HG02798 (cell line): ENCODE measurements at regions not wholly inside any gene's neighbourhood (a gene's known extent, or its start where the extent isn't known, plus 50 kb on each side); places are given as distances from the start of the nearest gene placed in this dataset.
A peak's percentile ranks its signal among the peaks of the same experiment; 100 is the strongest.

Experiments used
- ATAC-seq: cut with Tn5 transposase; IDR thresholded peaks from one replicate; pipeline ENCODE4 v1.9.1; 2021; ENCODE audit warnings: mild to moderate bottlenecking; ENCODE audit not compliant: unreplicated experiment, poor library complexity

DNA sequence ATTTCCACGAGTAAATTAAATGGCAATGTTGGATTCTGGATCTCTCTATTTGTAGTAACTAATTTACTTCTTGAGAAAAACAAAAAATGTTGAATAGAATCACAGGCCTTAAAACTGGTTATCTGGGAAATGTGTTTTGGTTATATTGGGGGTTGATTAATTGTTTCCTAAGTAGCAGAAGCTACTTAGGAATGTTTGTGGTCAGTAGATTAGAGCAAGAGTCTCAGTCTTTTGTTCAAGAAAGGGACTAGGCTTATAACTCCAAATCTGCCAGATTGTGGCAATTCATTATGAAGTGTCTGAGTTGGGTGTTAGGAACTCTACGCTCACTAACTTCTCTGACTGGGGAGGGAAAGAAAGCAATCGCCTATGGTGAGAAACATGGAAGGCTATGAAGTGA lies 244.3 kb upstream of the PHYHIPL start:
- ATAC-seq: no peak

DNA sequence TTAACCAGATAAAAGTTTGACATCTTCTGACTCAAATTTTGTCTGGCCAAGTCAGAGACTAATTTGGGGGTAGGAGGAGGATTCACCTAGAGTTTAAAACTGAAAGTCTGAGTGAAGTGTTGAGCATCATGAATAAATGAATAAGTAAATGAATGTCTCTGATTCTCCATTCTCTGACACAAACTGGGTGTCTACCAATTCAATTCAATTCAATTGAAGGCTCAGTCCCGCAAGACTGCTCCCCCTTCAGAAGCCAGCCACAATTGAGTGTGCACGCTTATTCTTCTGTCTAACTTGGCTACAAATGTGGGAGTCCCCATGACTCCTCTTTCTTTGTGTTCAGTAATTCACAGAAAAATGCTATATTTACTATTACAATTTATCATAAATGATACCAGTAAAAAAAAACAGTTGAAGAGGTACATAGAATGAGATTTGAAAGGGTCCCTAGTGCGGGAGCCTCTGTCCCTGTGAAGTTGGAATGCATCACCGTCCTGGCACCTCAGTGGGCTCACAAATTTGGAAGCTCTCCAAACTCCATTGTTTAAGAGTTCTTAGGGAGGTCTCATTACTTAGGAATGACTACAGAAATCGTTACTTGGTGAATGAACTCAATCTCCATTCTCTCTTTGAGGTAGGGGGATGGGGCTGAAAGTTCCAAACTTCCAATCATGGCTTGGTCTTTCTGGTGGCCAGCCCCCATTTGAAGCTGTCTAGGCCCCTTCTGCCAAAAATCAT lies 243.7 kb upstream of the PHYHIPL start:
- ATAC-seq: no peak

DNA sequence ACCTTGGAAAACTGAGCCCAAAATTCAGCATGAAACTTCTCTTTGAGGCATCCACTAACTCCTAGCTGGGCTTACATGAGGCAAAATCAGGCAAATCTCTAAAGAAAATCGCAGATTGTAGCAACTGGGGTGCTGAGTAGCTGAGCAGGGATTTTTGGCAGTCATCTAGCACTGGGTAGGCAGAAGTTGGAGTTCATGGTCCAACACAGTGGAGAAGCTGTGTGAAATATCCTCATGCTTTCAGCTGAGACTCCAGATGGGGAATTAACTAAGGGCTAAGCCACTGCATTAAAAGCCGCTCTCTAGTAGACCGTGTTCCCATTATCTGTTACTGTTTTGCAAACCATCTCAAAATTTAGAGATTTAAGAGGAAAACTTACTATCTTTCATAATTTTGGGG lies 240.1 kb upstream of the PHYHIPL start:
- ATAC-seq: no peak

DNA sequence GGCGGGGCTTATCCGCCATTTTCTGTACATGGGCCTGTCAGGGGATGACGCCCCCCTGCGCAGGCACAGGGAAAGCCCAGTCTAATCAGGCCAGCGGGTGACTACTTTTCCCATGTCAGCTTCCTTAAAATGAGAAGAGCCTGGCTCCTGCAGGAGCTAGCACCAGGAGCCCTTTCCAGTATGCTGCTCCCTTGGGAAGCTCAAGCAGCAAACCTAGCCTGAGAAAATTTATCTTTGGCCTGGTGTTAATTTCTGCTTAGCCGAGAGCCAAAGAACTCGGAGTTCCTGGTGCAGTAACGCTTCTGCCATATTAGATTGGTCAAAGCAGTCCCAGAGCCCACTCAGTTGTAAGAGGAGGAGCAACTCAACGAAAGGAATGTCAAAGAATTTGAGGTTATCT lies 239.0 kb upstream of the PHYHIPL start:
- no peak for ATAC-seq

DNA sequence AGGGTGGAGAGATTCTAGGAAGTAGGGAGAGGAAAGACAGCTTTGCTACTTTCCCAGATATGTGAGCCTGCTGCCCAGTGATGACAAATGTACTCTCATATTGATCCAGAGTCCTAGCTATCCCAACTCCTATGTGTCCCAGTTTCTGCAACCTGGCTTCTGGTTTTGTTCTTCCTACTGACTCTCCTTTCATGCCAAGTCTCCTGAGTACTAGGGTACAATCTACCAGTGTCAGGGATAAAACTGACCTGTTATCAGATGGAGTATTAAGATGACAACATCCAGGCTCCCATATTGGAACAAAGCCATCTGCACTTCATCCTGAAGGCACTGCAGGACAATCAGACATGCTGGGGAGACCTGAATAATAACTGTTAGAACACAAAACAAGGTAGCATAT lies 233.7 kb upstream of the PHYHIPL start:
- no peak for ATAC-seq

DNA sequence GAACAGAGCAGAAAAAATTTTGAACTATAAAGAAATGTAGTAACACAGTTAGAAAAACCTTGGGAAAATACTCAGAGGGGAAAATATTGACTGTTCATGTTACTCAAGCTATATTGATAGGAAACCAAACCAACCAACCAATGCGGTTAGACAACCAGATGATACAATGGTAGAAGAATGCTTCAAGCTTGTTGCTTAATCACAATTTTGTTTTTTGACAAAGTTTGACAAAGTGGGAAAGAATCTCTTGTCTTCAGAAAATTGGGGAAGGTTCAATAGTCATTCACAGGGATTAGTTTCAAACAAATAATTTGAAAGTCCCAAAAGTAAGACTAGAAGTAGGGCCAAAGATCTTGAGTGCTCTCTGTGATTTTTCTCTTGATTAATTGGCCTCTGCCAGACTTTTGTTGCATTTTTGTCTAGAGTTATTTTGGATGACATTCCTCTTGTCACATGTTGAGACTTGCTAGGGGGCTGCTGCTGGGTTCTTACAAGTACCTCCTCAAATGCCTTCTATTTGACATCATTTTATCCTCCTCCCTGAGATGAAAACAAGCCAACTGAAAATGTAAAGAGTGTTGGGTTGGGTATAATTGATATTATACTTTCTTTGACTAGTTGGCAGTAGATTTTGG lies 233.1 kb upstream of the PHYHIPL start:
- ATAC-seq: no peak

DNA sequence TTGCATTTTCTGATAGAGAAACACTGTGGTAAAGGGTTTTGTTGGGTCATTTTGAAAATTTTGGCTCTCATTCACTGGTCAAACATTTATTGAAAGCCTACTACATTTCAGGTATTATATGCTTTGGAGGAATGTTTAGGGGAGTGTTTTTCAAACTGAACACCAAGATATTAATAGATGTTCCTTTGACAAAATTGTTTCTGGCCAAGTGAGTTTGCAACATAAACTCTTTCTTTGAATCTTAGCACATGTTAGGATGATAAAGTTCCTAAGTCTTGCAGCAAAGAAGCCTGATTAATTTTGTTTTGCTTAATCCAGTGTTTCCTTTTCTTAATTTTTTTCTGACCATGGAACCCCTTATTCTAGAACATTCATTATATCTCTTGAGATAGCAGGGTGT lies 232.5 kb upstream of the PHYHIPL start:
- ATAC-seq: no peak

DNA sequence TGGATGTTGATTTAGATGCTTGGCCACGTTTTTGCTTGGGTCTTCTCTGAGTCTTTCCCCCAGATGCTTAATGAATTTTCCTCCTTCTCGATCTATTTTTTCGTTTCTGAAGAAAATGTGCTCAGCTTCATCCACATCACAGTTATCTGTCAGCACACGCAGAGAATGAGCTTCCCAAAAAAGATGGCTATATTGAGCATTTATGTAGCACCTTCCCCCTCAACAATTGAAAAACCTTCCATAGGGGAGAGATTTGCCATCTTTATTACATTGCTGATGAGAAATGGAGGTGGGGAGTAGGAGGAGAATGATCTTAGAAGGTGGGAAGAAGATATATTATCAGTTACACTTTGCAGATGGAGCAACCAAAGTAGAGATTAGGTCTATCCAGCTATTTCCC lies 228.1 kb upstream of the PHYHIPL start:
- no peak for ATAC-seq

DNA sequence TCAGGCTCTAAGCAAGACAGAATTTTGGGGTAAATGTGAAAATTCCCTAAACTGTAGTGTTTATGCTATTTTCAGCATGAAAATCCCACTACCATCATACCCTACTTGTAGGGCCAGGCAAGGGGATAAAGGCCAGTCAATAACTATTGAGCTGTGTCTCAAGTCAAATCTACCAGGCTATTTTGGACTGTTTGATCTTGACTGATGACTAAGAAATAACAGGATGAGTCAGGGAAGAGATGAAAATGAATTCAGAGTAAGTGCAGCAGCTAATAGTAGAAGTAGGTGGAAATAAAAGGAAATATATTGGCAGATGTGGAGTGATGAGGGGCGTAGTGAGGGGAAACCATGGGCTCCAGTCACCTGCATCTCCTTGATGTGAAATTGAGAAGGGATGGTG lies 225.8 kb upstream of the PHYHIPL start:
- no peak for ATAC-seq

DNA sequence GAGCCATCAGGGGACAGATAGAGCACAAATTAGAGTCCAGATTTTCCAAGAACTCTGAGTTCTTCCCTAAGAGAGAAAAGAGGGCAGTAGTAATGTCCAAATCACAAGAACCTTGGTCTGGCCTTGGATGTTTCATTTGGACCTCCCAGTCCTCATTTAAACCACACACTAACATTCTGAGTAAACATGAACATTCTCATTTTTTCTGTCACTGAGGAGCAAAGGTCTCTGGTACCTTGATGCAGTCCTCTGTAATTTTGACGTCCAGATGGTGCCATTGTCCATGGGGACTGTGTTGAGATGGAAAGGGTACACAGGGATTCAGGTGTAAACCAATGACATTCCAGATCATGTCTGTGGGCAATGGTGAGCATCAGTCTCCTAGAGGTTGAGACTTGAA lies 225.4 kb upstream of the PHYHIPL start:
- ATAC-seq: no peak

DNA sequence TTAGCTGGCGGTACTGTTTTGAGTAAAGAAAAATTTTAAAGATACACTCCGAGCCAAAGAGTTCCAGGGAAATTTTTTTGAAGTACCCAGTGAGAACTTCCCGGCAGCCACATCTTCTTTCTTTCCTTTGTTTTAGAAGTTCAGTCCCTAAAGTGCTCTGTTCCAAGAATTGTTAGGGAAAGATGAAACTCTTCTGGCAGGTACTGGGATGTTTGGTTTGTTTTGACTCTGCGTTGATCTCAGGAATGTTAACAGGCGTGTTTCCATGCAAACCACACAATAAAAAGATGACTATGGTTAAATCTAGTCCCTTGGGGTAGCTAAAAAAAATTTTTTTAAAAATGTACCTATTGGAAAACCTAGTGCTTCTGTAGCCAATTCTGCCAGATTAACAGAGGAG lies 224.7 kb upstream of the PHYHIPL start:
- ATAC-seq: no peak

DNA sequence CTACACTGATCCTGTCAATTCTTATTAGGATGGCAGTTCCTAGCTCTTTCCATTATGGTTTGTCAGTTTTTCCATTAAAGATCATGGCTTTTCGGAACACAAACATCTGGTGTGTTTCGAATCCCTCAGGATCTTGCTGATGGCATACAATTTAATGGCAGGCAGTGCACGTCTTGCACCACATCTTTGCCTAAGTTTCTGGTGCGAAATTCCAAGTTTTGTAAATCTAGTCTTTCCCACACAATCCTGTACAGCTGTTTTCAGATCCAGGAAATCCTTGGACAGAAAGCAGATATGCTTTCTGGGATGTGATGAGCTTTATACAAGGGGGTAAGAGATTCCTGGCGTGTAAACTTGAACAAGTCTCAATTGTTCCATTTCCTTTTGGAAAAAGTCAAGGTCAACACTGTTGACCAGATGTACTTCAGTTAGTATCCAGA lies 224.3 kb upstream of the PHYHIPL start:
- no peak for ATAC-seq

DNA sequence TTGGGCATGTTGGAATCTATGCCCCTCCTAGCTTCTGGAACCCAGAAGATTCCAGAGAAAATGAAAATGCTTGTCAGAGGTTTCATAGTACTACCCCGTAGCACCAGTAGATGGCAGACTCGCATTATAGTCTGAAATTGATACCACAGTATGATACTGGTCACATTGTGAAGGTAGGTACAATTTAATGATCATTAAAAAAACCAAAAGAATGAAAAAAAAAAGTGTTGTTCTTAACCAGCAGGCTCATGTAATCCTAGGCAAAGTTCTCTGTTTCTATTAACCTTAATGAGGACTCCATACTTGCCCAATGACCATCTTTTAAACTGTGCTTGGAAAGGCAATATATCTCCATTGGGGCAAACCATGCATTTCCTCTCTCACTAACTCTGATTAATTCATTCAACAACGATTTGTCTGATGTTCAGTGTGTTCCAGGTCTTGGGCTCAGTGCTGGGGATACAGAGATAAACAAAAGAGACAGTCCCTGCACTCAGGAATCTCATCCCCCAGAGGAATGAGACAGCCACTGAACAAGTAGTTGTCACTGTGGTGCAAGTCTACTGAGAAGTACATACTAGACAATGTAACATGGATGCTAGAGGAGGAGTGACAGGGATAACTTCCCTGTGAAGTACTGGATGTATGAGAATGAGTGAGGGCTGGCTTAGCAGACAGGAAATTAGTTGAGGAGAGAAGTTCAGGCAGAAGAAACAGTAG lies 223.5 kb upstream of the PHYHIPL start:
- peak; percentile 79 for ATAC-seq

DNA sequence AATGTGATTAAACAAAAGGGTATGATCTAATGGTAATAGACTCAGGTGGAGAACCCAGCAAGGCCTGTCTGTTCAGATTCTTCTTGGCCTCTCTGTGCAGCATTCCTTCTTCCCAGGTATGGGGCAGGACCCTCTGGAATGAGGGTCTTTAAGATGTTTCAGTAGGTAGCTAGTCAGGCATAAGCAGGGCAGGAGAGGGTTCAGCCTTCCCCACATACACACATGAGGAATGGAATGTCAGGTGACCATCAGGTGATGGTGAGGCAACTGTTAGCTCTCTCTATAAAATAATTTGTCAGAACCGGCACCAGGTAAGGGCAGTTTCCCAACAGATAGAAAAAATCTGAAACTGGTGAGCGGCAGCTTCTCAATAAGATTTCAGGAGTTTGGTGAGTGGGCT lies 222.3 kb upstream of the PHYHIPL start:
- no peak for ATAC-seq

DNA sequence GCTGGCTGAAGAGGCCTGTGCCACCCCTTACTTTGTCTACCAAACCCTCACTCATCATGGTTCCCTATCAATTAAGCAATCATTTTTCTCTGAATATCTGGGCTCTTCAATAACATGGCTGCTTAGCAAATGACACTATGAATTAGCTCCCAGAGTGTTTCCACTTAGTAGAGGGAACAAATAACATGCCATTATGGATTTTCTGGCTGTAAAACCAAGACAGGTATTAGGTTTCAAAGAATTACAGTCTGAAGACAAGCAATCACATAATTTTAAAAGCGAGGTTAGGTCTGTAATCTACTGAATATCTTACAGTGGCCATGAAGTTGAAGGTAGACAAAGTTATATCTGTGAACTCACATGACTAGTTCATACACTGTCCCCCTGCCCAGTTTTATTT lies 220.8 kb upstream of the PHYHIPL start:
- ATAC-seq: no peak

DNA sequence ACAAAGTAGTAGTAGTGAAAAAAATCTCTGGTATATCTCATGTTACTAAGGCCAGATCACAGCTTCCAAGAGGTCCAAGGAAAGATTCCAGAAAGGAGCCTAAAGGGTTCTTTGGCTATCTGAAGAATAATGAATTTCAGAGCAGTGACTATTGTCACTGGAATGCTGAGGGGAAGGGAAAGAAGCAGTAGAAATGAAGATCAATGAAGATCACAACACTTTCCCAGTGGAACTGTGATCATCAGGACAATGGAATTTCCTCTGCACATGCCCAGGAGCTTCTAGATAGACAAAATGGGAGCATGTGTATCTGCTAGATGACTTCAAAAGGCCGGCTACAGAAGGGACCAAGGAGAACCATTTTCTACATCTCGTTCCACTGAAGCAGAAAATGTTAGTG lies 219.5 kb upstream of the PHYHIPL start:
- ATAC-seq: no peak

DNA sequence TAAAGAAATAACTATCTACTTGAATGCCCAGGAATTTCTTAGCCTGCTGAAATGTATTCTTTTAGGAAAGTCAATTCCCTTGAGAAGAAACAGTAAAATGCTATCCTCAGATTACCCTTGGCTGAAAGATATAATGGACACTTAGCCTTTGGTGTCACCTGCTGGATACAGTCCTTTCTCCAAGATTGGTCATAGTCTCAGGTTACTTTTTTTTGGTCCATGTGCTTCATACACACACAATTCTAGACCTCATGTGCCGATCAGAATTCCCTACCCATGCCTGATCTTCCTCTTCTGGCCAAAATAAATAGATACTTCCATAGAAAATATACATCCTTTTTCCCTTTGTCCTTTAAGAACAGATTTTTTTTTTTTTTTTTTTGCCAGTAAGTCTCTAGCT lies 218.9 kb upstream of the PHYHIPL start:
- ATAC-seq: no peak

DNA sequence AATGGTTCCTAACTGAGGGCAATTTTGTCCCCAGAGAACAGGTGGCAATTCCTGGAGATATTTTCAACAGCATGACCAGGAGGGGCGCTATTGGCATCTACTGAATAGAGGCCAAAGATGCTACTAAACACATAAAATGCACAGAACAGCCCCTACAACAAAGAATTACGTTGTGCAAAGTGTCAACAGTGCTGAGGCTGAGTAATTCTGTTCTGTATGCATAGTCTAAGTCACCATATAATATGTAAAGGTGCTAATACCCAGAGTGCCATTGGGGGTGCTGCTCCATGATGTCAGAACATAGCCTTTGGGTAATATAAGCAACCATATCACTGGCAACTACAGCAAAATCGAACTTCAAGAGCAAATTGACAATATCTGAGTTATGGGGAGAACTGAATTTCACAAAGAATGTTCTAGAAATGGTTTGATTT lies 213.3 kb upstream of the PHYHIPL start:
- ATAC-seq: no peak

DNA sequence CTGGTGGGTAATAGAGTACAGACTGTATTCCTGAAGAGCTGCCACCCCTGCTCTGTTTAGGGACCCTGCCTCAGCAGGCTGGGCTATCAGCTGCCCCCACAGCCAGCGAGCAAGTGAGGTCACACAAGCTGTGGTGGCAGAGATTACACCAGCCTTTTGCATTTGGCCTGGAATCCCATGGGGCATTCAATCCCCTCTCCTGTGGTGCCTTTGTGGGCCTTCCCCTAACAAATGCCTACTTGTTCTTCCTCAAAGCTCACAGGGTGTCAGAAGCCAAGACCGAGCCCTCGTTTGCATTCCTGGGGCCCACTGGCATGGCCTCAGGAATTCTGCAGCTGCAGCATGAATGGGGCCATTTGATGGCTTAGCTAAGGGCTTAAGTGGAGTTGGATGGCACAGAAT lies 212.7 kb upstream of the PHYHIPL start:
- ATAC-seq: no peak

DNA sequence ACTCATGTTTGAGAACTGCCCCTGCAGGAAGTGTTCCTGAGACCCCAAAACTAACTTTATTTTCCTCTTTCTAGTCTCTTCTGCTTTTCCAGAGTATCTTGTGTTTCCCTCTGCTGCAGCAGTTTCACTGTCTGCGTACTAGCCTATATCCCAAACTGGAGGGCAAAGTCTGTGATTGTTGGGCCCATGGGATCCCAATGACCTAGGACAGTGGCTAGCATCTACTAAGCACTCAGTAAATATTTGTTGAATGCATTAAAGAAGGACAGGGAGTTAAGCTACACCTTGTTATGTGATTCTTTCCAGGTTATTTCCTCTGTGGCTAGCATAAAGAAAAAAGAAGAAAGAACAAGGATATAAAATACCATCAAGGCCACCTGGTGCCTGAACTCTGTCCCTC lies 210.6 kb upstream of the PHYHIPL start:
- ATAC-seq: no peak

DNA sequence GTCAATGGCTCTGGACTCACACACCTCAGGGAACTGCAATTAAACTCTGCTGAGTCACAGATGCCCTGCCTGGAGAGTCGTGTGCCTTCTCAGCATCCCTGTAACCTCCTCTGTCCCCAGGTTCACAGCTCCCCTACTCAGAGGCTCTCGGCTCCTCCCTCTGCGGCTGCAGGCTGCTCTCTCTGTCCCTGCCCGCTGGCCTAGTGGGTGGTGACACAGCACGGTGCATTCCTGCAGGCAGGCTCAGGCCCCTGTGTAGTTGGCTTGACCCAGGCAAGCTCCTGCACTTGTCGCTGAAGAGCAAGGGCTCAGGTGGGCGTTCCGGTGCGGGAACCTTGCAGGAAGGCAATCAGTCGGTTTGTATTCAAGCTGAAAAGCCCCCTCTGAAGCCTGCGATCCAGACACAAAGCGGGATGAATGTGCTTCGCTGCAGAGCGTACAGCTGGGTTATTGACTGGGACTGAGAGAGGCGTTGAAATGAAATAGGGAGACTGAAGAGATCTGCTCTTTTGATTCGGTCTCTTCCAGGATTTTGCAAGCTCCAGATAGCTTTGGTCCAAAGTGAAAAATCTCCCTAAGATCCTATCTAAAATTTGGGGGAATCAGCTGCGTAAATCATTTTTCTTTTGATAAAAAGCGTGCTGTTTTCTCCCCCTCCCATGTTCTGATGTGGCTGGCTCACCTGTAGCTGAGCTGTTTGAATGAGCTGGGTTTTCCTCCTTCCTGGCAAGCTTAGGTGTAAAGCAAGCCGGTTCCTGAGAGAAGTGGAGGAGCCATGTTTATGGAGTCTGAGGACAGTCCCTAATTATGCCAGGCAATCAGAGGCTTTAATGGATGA lies 208.7 kb upstream of the PHYHIPL start:
- ATAC-seq: peak; percentile 82
